Fibroblast of mammary gland (primary cell): ENCODE measurements at regions not wholly inside any gene's neighbourhood (a gene's known extent, or its start where the extent isn't known, plus 50 kb on each side); places are given as distances from the start of the nearest gene placed in this dataset.
A peak's percentile ranks its signal among the peaks of the same experiment; 100 is the strongest.

ENCODE experiments used
- DNase-seq: peaks from one replicate; pipeline ENCODE4 v3.0.0-alpha.2; 2010; ENCODE audit warnings: low read depth
- H3K4me3 ChIP-seq: 2 replicates; pipeline ENCODE4 v1.5.1; 2011; ENCODE audit warnings: low read depth, mild to moderate bottlenecking, low read length, moderate library complexity; ENCODE audit not compliant: control insufficient read depth
- TF ChIP-seq, protein P1 (sequence below): conservative IDR thresholded peaks from 2 replicates; pipeline ENCODE4 v1.5.1; 2011; ENCODE audit warnings: low read depth, low read length, inconsistent platforms; ENCODE audit not compliant: control insufficient read depth, insufficient read depth

DNA sequence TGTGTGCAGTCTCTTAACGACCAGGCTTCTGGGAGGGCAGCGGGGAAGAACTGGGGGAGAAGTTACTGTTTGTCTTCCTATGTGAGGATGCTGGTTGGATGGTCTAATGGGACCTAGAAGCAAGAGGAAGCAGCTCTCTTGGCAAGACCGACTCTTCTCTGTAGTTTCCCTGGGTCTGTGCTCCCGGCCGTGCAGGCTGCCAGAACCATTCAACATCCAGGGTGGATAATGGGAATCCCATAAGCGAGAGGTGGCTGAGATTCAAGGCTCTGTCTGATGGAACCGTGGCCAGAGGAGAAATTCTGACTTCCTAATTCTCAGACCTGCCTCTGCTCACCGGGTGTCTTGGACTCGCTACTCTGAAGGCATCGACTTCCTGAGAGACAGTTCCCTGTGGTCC is 561.0 kb upstream of the TBX3 start:
- TF ChIP-seq, protein P1, sequence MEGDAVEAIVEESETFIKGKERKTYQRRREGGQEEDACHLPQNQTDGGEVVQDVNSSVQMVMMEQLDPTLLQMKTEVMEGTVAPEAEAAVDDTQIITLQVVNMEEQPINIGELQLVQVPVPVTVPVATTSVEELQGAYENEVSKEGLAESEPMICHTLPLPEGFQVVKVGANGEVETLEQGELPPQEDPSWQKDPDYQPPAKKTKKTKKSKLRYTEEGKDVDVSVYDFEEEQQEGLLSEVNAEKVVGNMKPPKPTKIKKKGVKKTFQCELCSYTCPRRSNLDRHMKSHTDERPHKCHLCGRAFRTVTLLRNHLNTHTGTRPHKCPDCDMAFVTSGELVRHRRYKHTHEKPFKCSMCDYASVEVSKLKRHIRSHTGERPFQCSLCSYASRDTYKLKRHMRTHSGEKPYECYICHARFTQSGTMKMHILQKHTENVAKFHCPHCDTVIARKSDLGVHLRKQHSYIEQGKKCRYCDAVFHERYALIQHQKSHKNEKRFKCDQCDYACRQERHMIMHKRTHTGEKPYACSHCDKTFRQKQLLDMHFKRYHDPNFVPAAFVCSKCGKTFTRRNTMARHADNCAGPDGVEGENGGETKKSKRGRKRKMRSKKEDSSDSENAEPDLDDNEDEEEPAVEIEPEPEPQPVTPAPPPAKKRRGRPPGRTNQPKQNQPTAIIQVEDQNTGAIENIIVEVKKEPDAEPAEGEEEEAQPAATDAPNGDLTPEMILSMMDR: no peak
- DNase-seq: no peak
- no peak overlapping the region for H3K4me3 ChIP-seq

DNA sequence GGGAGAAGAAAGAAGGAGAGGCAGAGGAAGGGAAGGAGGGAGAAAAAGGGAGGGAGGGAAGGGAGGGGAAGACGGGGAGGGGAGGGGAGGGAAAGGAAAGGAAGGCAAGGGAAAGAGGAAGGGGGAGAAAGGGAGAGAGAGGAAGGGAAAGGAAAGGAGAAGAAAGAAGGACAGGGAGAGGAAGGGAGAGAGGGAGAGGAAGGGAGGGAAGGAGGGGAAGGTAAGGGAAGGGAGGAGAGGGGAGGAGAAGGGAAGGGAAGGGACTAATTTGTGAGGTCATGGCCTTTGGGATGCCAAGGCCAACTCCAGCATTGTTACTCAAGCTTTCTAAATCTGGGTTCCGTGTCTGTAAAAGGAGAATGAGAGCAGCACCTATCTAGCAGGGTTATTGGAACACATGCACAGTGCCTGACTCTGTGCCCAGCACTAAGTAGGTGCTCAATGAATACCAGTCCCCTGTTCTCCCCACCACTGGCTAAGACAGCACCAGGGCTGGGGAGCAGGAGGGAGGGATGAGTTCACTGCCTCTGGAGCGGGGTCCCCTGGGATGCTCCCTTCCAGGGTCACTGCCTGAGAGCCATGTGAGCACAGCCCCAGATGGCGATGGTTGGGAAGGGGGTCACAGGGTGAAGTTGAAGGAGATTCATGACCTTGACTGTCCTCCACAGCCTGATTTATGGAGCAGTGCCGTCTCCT is 560.1 kb upstream of the TBX3 start:
- TF ChIP-seq, protein P1: no peak
- DNase-seq: no peak
- H3K4me3 ChIP-seq: no peak overlapping the region

DNA sequence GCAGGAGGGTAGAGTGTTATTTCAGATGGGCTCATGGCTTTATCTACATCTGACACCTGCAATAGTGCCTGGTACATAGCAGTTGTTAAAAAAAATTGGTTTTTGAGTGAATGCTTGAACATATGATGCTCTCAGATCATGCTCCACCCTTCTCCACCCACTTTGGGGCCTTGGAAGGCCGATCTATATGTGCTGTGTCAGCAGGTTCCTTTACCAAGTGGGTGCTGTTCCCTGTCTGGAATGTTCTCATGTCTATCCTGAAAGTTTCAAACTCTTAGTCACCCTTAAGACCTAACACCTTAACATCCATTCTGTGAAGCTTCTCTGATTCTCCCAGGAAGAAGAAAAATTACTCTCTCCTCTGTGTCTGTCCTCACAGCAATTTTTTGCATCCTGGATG is 556.3 kb upstream of the TBX3 start:
- no peak overlapping the region for H3K4me3 ChIP-seq
- DNase-seq: no peak
- TF ChIP-seq, protein P1: no peak

DNA sequence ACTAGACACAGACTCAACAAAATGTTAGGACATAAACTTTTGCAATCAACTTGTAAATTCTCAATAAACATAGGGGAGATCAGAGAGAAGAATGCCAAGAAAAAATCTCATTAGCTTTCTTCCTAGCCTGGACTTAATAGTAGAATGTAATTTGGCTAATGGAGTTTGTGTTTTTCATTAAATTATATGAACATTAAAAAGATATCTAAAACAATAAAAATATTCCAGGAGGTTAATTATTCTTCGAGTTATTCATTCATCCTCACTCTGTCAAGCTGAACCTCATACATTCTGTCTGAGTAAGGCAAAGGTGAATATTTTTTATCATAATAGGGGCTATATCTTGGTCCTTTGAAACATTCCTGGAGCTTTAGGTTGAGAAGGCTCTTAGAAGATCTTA is 551.9 kb upstream of the TBX3 start:
- no peak for DNase-seq
- TF ChIP-seq, protein P1: no peak
- H3K4me3 ChIP-seq: no peak overlapping the region

- no peak overlapping the region for H3K4me3 ChIP-seq
- TF ChIP-seq, protein P1: no peak
- DNase-seq: peak; percentile 17
These were observed 550.0 kb upstream of the TBX3 start for GRCh38 chr12:115233891-115234543.

DNA sequence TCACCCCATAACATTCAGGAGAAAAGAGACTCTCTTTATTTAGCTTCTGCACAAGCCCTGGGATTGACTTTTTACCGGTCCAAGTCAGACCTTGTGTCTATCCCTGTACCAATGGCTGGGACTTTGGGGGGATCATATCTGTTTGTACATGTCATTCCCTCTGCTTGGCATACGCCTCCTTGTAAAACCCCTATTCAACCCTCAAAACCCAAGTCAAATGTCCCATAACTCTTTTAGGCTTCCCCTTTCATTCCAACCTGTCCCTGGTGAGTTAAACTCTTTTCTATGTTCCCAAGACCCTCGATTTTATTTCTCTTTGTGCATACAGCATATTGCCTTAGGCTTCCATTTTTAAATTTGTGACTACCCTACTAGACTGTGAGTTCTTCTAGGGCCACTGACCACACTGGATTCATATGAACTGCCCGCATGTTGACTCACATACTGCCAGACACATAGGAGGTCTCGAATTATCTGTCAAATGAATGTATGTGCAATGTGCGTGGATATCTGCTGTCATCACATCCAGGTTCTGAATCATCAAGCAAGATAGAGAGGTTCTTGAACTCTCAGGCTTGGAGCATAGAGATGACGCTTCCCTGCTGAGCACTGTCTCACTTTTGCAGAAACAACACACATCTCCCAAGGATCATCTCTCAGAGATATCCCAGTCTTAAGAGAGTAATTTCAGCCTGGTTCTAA is 548.6 kb upstream of the TBX3 start:
- no peak overlapping the region for H3K4me3 ChIP-seq
- DNase-seq: peak; percentile 98
- TF ChIP-seq, protein P1: no peak
